Transverse colon (tissue), 4 donors: ENCODE measurements at regions not wholly inside any gene's neighbourhood (a gene's known extent, or its start where the extent isn't known, plus 50 kb on each side); places are given as distances from the start of the nearest gene placed in this dataset.

ENCODE experiments used
- CTCF ChIP-seq, 5 experiments: fragments of 200-600 bp in 3 of 5; fragments of 450-650 bp in 2 of 5; sonication (generic) in 3 of 5; IDR thresholded peaks; 1 replicate in 2 of 5; 2 replicates in 3 of 5; pipeline ENCODE4 v1.5.1; 2016 to 2017; ENCODE audit warnings: antibody characterized with exemption in 5 of 5, inconsistent platforms in 3 of 5, mild to moderate bottlenecking in 2 of 5, moderate library complexity in 1 of 5
- POLR2AphosphoS5 ChIP-seq, 3 donors: sonication (generic); formaldehyde crosslinking; IDR thresholded peaks; one replicate each; pipeline ENCODE4 v1.6.1; 2016; ENCODE audit warnings: antibody characterized with exemption in 3 of 3

GRCh38 chr1:59128239-59128736, 168.6 kb upstream of the FGGY start:
- TF ChIP-seq CTCF (IDR thresholded peaks at IDR 0.05) (no peak), POLR2AphosphoS5 (IDR thresholded peaks at IDR 0.05) (no peak)
